Suprapubic skin (tissue), 4 donors: ENCODE measurements at regions not wholly inside any gene's neighbourhood (a gene's known extent, or its start where the extent isn't known, plus 50 kb on each side); places are given as distances from the start of the nearest gene placed in this dataset.

Experiments
- DNase-seq, 2 donors: peaks; one replicate each; pipeline ENCODE4 v3.0.0-alpha.2; 2019; ENCODE audit warnings: low spot score in 2 of 2
- H3K27ac ChIP-seq: fragments of 200-600 bp; sonication (generic); one replicate; pipeline ENCODE4 v1.5.1; 2019
- H3K27me3 ChIP-seq: fragments of 200-600 bp; sonication (generic); one replicate; pipeline ENCODE4 v1.5.1; 2019
- H3K36me3 ChIP-seq: fragments of 200-600 bp; sonication (generic); one replicate; pipeline ENCODE4 v1.5.1; 2019
- H3K4me1 ChIP-seq: fragments of 200-600 bp; sonication (generic); one replicate; pipeline ENCODE4 v1.5.1; 2019
- H3K4me3 ChIP-seq: fragments of 200-600 bp; sonication (generic); one replicate; pipeline ENCODE4 v1.5.1; 2019; ENCODE audit warnings: mild to moderate bottlenecking
- H3K9me3 ChIP-seq: fragments of 200-600 bp; sonication (generic); one replicate; pipeline ENCODE4 v1.5.1; 2019
- EP300 ChIP-seq: sonication (generic); formaldehyde crosslinking; IDR thresholded peaks from one replicate; pipeline ENCODE4 v1.6.1; 2017; ENCODE audit warnings: antibody characterized with exemption
- POLR2A ChIP-seq, 2 donors: fragments of 450-650 bp; IDR thresholded peaks; one replicate each; pipeline ENCODE4 v1.6.1; 2017; ENCODE audit warnings: antibody characterized with exemption in 2 of 2, mild to moderate bottlenecking in 2 of 2, moderate library complexity in 2 of 2
- POLR2AphosphoS5 ChIP-seq, 3 donors: sonication (generic); formaldehyde crosslinking; IDR thresholded peaks; one replicate each; pipeline ENCODE4 v1.6.1; 2017; ENCODE audit warnings: antibody characterized with exemption in 3 of 3
- WGBS: methylation state at CpG from one replicate; pipeline ENCODE4 v1.1.5; 2018; 5-methylcytosine and 5-hydroxymethylcytosine counted together
- TF ChIP-seq, protein P1 (sequence below), 2 donors: fragments of 200-600 bp in 1 of 2; fragments of 450-650 bp in 1 of 2; sonication (generic) in 1 of 2; IDR thresholded peaks; one replicate each; pipeline ENCODE4 v1.5.1; 2016 to 2019; ENCODE audit warnings: antibody characterized with exemption in 2 of 2, mild to moderate bottlenecking in 1 of 2, moderate library complexity in 1 of 2

DNA sequence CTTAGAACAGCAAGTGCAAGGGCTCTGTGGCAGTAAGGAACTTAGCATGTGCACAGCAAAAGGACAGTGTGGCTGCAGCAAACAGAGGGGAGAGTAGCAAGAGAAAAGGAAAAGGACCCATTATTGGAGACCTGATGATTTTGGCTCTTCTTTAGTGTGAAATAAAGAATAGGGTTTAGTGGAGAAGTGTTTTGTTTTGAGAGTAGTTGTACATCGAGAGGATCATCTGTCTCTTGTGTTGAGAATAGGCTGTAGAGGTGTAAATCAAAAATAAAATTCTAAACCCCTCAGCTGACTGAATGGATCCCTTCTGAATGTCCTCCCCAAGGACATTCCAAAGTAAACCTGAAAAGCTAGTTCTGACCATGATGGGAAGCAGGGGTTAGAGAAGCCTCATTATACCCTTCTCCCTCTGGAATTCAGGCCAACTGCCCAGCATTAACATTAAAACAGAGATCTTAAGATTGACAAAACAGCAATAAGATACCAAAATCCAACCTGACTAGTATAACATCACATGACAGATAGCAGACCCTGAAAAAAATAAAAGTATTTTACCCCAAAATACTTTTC is 73.6 kb upstream of the OBI1 start:
- H3K36me3 ChIP-seq: no peaks in the 10 kb centered on the region
- H3K27ac ChIP-seq: no peak overlapping the region
- no peak for TF ChIP-seq EP300
- TF ChIP-seq, protein P1, sequence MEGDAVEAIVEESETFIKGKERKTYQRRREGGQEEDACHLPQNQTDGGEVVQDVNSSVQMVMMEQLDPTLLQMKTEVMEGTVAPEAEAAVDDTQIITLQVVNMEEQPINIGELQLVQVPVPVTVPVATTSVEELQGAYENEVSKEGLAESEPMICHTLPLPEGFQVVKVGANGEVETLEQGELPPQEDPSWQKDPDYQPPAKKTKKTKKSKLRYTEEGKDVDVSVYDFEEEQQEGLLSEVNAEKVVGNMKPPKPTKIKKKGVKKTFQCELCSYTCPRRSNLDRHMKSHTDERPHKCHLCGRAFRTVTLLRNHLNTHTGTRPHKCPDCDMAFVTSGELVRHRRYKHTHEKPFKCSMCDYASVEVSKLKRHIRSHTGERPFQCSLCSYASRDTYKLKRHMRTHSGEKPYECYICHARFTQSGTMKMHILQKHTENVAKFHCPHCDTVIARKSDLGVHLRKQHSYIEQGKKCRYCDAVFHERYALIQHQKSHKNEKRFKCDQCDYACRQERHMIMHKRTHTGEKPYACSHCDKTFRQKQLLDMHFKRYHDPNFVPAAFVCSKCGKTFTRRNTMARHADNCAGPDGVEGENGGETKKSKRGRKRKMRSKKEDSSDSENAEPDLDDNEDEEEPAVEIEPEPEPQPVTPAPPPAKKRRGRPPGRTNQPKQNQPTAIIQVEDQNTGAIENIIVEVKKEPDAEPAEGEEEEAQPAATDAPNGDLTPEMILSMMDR (IDR thresholded peaks at IDR 0.05): no peak
- TF ChIP-seq POLR2A (IDR thresholded peaks at IDR 0.05): no peak
- no peak for TF ChIP-seq POLR2AphosphoS5 (IDR thresholded peaks at IDR 0.05)
- 50% methylated on average over 1 of the region's 1 CpG for WGBS
- H3K27me3 ChIP-seq: no peaks in the 10 kb centered on the region
- H3K9me3 ChIP-seq: no peaks in the 10 kb centered on the region
- H3K4me3 ChIP-seq: no peak overlapping the region
- no peak for DNase-seq
- no peaks in the 10 kb centered on the region for H3K4me1 ChIP-seq

DNA sequence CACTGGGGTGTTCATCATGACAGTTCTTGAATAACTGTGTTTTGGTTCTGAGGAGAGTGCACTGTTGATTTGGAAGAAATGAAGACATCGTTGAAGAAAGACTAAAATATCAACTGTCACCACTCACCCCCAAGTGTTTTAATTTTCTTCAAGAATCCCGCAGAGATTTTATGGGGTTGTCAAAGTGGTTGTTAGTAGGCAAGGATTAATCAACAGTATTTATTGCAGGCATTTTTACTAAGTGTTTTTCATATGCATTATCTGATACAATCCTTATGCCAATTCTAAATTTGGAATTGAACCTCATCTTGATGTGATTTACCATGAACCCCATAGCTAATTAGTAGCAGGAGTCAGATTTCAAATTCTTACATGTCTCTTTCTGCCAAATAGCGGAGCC is 63.7 kb upstream of the OBI1 start:
- Histone ChIP-seq H3K4me3 (no peak overlapping the region), H3K27ac (no peak overlapping the region), H3K4me1 (no peaks in the 10 kb centered on the region), H3K27me3 (no peaks in the 10 kb centered on the region), H3K9me3 (no peaks in the 10 kb centered on the region), H3K36me3 (no peaks in the 10 kb centered on the region)
- TF ChIP-seq POLR2AphosphoS5 (IDR thresholded peaks at IDR 0.05): no peak
- TF ChIP-seq, protein P1 (IDR thresholded peaks at IDR 0.05): no peak
- TF ChIP-seq EP300: no peak
- TF ChIP-seq POLR2A (IDR thresholded peaks at IDR 0.05): no peak
- WGBS: 23% methylated on average over 3 of the region's 3 CpGs
- no peak for DNase-seq

DNA sequence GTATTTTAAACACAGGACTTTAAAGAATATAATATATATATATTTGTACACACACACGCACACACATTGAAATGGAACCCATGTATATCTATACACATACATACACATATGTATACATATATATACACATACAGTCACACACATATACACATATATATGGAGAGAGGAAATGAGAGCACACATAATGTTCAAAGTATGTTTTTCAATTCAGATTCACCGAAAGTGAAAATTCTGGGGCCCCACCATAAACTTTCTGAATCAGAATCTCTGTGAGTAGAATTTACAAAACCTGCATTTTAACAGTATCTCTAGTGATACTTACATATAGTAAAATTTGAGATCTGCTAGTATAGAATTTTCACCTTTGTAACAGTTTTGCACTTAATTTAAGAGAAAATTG is 60.4 kb upstream of the OBI1 start:
- Histone ChIP-seq H3K36me3 (no peaks in the 10 kb centered on the region), H3K27me3 (no peaks in the 10 kb centered on the region), H3K9me3 (no peaks in the 10 kb centered on the region), H3K4me1 (no peaks in the 10 kb centered on the region), H3K4me3 (no peak overlapping the region), H3K27ac (no peak overlapping the region)
- 92% methylated on average over 2 of the region's 2 CpGs for WGBS
- no peak for DNase-seq
- no peak for TF ChIP-seq POLR2AphosphoS5 (IDR thresholded peaks at IDR 0.05)
- no peak for TF ChIP-seq EP300
- TF ChIP-seq, protein P1 (IDR thresholded peaks at IDR 0.05): no peak
- no peak for TF ChIP-seq POLR2A (IDR thresholded peaks at IDR 0.05)

DNA sequence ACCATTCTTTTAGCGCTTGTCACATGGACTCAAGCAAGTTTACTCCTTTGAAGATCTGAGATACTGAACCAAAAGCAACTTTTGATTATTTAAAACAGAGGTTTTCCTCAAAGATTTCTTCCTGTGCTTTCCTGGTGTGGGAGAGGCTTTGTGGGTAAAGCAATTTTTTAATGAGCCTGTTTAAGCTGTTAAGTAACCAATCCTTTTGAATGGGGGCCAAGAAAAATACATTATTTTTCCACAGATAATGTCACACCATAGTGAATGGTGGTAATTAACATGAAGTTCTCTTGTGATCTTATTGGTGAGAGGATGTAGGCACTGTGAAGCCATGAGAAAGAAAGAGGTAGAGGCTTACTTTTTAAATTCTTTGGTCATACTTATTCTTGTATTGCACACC is 55.8 kb upstream of the OBI1 start:
- DNase-seq: no peak
- WGBS: 89% methylated on average over 1 of the region's 1 CpG
- no peak overlapping the region for H3K27ac ChIP-seq

DNA sequence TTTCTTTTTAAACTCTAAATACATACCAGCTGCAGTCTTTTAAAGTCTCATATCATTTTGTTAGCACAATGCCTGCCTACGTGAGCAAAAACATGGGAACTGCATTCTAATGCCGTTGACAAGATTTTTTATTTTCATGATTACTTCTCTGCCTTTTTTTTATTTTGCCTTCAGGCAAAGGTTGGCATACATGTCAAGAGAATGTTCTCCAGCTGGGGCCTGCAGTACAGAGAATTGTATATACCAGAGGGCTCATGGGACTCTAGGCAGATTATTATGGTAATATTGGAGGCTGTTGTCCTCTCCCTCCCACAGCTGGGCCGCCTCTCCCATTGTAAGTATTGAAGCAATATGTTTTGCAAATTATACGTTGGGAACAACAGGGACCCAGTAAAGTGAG is 53.9 kb upstream of the OBI1 start:
- Histone ChIP-seq H3K4me3 (no peak overlapping the region), H3K27ac (no peak overlapping the region), H3K9me3 (no peaks in the 10 kb centered on the region), H3K4me1 (no peaks in the 10 kb centered on the region), H3K36me3 (no peaks in the 10 kb centered on the region), H3K27me3 (no peaks in the 10 kb centered on the region)
- DNase-seq: no peak
- 37% methylated on average over 4 of the region's 4 CpGs for WGBS
- TF ChIP-seq POLR2A (IDR thresholded peaks at IDR 0.05) (no peak), POLR2AphosphoS5 (IDR thresholded peaks at IDR 0.05) (no peak), EP300 (no peak)
- TF ChIP-seq, protein P1 (IDR thresholded peaks at IDR 0.05): no peak

More for the DNA sequence above, 55.8 kb upstream of the OBI1 start:
- no peaks in the 10 kb centered on the region for H3K4me1 ChIP-seq
- no peaks in the 10 kb centered on the region for H3K9me3 ChIP-seq
- H3K4me3 ChIP-seq: no peak overlapping the region
- H3K36me3 ChIP-seq: no peaks in the 10 kb centered on the region
- TF ChIP-seq, protein P1 (IDR thresholded peaks at IDR 0.05): no peak
- no peak for TF ChIP-seq EP300
- no peak for TF ChIP-seq POLR2A (IDR thresholded peaks at IDR 0.05)
- no peak for TF ChIP-seq POLR2AphosphoS5 (IDR thresholded peaks at IDR 0.05)
- no peaks in the 10 kb centered on the region for H3K27me3 ChIP-seq
